Osteocyte (in vitro differentiated cells): ENCODE measurements at regions not wholly inside any gene's neighbourhood (a gene's known extent, or its start where the extent isn't known, plus 50 kb on each side); places are given as distances from the start of the nearest gene placed in this dataset.

Source experiments
- DNase-seq: peaks from one replicate; pipeline ENCODE4 v3.0.0; 2021; ENCODE audit warnings: mixed read lengths; ENCODE audit not compliant: unreplicated experiment; ENCODE audit errors: extremely low spot score
- H3K27ac Mint-ChIP-seq: one replicate; pipeline ENCODE4 v1.8.0; 2021; ENCODE audit warnings: mild to moderate bottlenecking, mixed read lengths; ENCODE audit not compliant: unreplicated experiment
- H3K27me3 Mint-ChIP-seq: one replicate; pipeline ENCODE4 v1.8.0; 2021; ENCODE audit warnings: mixed read lengths; ENCODE audit not compliant: unreplicated experiment
- H3K36me3 Mint-ChIP-seq: one replicate; pipeline ENCODE4 v1.8.0; 2021; ENCODE audit warnings: mixed read lengths; ENCODE audit not compliant: unreplicated experiment
- H3K4me1 Mint-ChIP-seq: one replicate; pipeline ENCODE4 v1.8.0; 2021; ENCODE audit warnings: mixed read lengths; ENCODE audit not compliant: unreplicated experiment
- H3K4me3 Mint-ChIP-seq: one replicate; pipeline ENCODE4 v1.8.0; 2021; ENCODE audit warnings: mild to moderate bottlenecking, moderate library complexity, mixed read lengths; ENCODE audit not compliant: unreplicated experiment
- H3K9me3 Mint-ChIP-seq: one replicate; pipeline ENCODE4 v1.8.0; 2021; ENCODE audit warnings: mixed read lengths; ENCODE audit not compliant: unreplicated experiment
- CTCF ChIP-seq: fragments of 200-600 bp; sonication (generic); IDR thresholded peaks from 2 replicates; pipeline ENCODE4 v1.5.0; 2021; ENCODE audit warnings: antibody characterized with exemption, mild to moderate bottlenecking, moderate library complexity

GRCh38 chr6:26267083-26267589, 97.9 kb upstream of the BTN3A2 start:
- H3K27me3 Mint-ChIP-seq = no peaks in the 10 kb centered on the region
- H3K4me1 Mint-ChIP-seq = peaks cover 32% of the 10 kb centered on the region
- no peaks in the 10 kb centered on the region for H3K9me3 Mint-ChIP-seq
- H3K4me3 Mint-ChIP-seq = no peak overlapping the region
- DNase-seq = no peak
- no peak overlapping the region for H3K27ac Mint-ChIP-seq
- TF ChIP-seq CTCF = no peak
- no peaks in the 10 kb centered on the region for H3K36me3 Mint-ChIP-seq

GRCh38 chr6:26268659-26269402, 96.2 kb upstream of the BTN3A2 start:
- Mint-ChIP-seq H3K27me3 (no peaks in the 10 kb centered on the region), H3K4me1 (peaks cover 35% of the 10 kb centered on the region), H3K4me3 (no peak overlapping the region), H3K9me3 (no peaks in the 10 kb centered on the region), H3K36me3 (no peaks in the 10 kb centered on the region), H3K27ac (peak overlapping the region; percentile 44)
- DNase-seq = no peak
- no peak for TF ChIP-seq CTCF

GRCh38 chr6:26269531-26270485, 95.2 kb upstream of the BTN3A2 start:
- no peak overlapping the region for H3K4me3 Mint-ChIP-seq
- H3K27me3 Mint-ChIP-seq = no peaks in the 10 kb centered on the region
- H3K27ac Mint-ChIP-seq = peak overlapping the region; percentile 59
- H3K9me3 Mint-ChIP-seq = no peaks in the 10 kb centered on the region
- peaks cover 35% of the 10 kb centered on the region for H3K4me1 Mint-ChIP-seq
- no peak for TF ChIP-seq CTCF
- DNase-seq = no peak
- no peaks in the 10 kb centered on the region for H3K36me3 Mint-ChIP-seq

- H3K36me3 Mint-ChIP-seq = no peaks in the 10 kb centered on the region
- peaks cover 35% of the 10 kb centered on the region for H3K4me1 Mint-ChIP-seq
Measured at GRCh38 chr6:26270486-26270861, 94.5 kb upstream of the BTN3A2 start.

More at GRCh38 chr6:26270486-26270861, 94.5 kb upstream of the BTN3A2 start:
- Mint-ChIP-seq H3K27ac (no peak overlapping the region), H3K9me3 (no peaks in the 10 kb centered on the region), H3K27me3 (no peaks in the 10 kb centered on the region), H3K4me3 (no peak overlapping the region)
- no peak for TF ChIP-seq CTCF
- DNase-seq = no peak
